ENCODE measurements at regions not wholly inside any gene's neighbourhood (a gene's known extent, or its start where the extent isn't known, plus 50 kb on each side); places are given as distances from the start of the nearest gene placed in this dataset.

GRCh38 chr4:137980641-137981040 is 261.5 kb downstream of the SLC7A11 start:
- Histone ChIP-seq H3K27me3 (ENCODE audit: control insufficient read depth in 4 of 4, insufficient read depth in 4 of 4, low read length in 3 of 4) (no peaks in the 10 kb centered on the region), H3K27ac (ENCODE audit: low read depth in 1 of 2, low read length in 2 of 2) (no peak overlapping the region), H3K9ac (ENCODE audit: low read depth in 1 of 2, low read length in 2 of 2) (no peak overlapping the region), H3K4me3 (ENCODE audit: low read depth in 1 of 3, low read length in 3 of 3) (no peak overlapping the region), H3K9me3 (ENCODE audit: control insufficient read depth in 4 of 4, low read length in 3 of 4) (peaks cover 0 to 2% (median 0%) of the 10 kb centered on the region in 4 donors), H3K4me1 (ENCODE audit: control insufficient read depth in 4 of 4, insufficient read depth in 4 of 4, low read length in 3 of 4) (no peaks in the 10 kb centered on the region), H3K36me3 (ENCODE audit: control insufficient read depth in 4 of 4, insufficient read depth in 3 of 4, low read depth in 1 of 4, low read length in 3 of 4) (no peaks in the 10 kb centered on the region)
- DNase-seq (ENCODE audit: low spot score) = no peak
- no peak for TF ChIP-seq FOXA1 (IDR thresholded peaks at IDR 0.05)
- TF ChIP-seq JUND (IDR thresholded peaks at IDR 0.05) = no peak
- TF ChIP-seq NR2F2 (IDR thresholded peaks at IDR 0.05) = no peak
- TF ChIP-seq EGR1 (IDR thresholded peaks at IDR 0.05; ENCODE audit: low read depth in 2 of 2) = no peak
- TF ChIP-seq, protein P1, sequence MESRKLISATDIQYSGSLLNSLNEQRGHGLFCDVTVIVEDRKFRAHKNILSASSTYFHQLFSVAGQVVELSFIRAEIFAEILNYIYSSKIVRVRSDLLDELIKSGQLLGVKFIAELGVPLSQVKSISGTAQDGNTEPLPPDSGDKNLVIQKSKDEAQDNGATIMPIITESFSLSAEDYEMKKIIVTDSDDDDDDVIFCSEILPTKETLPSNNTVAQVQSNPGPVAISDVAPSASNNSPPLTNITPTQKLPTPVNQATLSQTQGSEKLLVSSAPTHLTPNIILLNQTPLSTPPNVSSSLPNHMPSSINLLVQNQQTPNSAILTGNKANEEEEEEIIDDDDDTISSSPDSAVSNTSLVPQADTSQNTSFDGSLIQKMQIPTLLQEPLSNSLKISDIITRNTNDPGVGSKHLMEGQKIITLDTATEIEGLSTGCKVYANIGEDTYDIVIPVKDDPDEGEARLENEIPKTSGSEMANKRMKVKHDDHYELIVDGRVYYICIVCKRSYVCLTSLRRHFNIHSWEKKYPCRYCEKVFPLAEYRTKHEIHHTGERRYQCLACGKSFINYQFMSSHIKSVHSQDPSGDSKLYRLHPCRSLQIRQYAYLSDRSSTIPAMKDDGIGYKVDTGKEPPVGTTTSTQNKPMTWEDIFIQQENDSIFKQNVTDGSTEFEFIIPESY (IDR thresholded peaks at IDR 0.05) = no peak
- TF ChIP-seq MAX (IDR thresholded peaks at IDR 0.05) = no peak
- TF ChIP-seq, protein P2, sequence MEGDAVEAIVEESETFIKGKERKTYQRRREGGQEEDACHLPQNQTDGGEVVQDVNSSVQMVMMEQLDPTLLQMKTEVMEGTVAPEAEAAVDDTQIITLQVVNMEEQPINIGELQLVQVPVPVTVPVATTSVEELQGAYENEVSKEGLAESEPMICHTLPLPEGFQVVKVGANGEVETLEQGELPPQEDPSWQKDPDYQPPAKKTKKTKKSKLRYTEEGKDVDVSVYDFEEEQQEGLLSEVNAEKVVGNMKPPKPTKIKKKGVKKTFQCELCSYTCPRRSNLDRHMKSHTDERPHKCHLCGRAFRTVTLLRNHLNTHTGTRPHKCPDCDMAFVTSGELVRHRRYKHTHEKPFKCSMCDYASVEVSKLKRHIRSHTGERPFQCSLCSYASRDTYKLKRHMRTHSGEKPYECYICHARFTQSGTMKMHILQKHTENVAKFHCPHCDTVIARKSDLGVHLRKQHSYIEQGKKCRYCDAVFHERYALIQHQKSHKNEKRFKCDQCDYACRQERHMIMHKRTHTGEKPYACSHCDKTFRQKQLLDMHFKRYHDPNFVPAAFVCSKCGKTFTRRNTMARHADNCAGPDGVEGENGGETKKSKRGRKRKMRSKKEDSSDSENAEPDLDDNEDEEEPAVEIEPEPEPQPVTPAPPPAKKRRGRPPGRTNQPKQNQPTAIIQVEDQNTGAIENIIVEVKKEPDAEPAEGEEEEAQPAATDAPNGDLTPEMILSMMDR (IDR thresholded peaks at IDR 0.05; ENCODE audit: low read depth, low read length, missing input control) = no peak
- TF ChIP-seq, protein P3, sequence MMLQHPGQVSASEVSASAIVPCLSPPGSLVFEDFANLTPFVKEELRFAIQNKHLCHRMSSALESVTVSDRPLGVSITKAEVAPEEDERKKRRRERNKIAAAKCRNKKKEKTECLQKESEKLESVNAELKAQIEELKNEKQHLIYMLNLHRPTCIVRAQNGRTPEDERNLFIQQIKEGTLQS (IDR thresholded peaks at IDR 0.05) = no peak
- no peak for TF ChIP-seq GABPA (IDR thresholded peaks at IDR 0.05 in 1 of 2, conservative IDR thresholded peaks at IDR 0.05 in 1 of 2)
- no peak for TF ChIP-seq SP1 (IDR thresholded peaks at IDR 0.05)
- TF ChIP-seq, protein P4, sequence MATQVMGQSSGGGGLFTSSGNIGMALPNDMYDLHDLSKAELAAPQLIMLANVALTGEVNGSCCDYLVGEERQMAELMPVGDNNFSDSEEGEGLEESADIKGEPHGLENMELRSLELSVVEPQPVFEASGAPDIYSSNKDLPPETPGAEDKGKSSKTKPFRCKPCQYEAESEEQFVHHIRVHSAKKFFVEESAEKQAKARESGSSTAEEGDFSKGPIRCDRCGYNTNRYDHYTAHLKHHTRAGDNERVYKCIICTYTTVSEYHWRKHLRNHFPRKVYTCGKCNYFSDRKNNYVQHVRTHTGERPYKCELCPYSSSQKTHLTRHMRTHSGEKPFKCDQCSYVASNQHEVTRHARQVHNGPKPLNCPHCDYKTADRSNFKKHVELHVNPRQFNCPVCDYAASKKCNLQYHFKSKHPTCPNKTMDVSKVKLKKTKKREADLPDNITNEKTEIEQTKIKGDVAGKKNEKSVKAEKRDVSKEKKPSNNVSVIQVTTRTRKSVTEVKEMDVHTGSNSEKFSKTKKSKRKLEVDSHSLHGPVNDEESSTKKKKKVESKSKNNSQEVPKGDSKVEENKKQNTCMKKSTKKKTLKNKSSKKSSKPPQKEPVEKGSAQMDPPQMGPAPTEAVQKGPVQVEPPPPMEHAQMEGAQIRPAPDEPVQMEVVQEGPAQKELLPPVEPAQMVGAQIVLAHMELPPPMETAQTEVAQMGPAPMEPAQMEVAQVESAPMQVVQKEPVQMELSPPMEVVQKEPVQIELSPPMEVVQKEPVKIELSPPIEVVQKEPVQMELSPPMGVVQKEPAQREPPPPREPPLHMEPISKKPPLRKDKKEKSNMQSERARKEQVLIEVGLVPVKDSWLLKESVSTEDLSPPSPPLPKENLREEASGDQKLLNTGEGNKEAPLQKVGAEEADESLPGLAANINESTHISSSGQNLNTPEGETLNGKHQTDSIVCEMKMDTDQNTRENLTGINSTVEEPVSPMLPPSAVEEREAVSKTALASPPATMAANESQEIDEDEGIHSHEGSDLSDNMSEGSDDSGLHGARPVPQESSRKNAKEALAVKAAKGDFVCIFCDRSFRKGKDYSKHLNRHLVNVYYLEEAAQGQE (IDR thresholded peaks at IDR 0.05) = no peak
- no peak for TF ChIP-seq YY1 (IDR thresholded peaks at IDR 0.05)
- no peak for TF ChIP-seq HNF4G (IDR thresholded peaks at IDR 0.05)
- TF ChIP-seq RXRA (IDR thresholded peaks at IDR 0.05) = no peak
- TF ChIP-seq RAD21 (IDR thresholded peaks at IDR 0.05) = no peak
- 41% methylated on average over 2 of the region's 2 CpGs for WGBS

GRCh38 chr4:137979938-137980337 is 262.2 kb downstream of the SLC7A11 start:
- no peak overlapping the region for H3K9ac ChIP-seq (ENCODE audit: low read depth in 1 of 2, low read length in 2 of 2)
- TF ChIP-seq YY1 (IDR thresholded peaks at IDR 0.05) (no peak), RAD21 (IDR thresholded peaks at IDR 0.05) (no peak), SP1 (IDR thresholded peaks at IDR 0.05) (no peak), MAX (IDR thresholded peaks at IDR 0.05) (no peak), JUND (IDR thresholded peaks at IDR 0.05) (no peak)
- TF ChIP-seq, protein P4 (IDR thresholded peaks at IDR 0.05) = no peak
- H3K4me1 ChIP-seq (ENCODE audit: control insufficient read depth in 4 of 4, insufficient read depth in 4 of 4, low read length in 3 of 4) = no peaks in the 10 kb centered on the region
- DNase-seq (ENCODE audit: low spot score) = no peak
- peaks cover 0 to 2% (median 0%) of the 10 kb centered on the region in 4 donors for H3K9me3 ChIP-seq (ENCODE audit: control insufficient read depth in 4 of 4, low read length in 3 of 4)
- no peak overlapping the region for H3K27ac ChIP-seq (ENCODE audit: low read depth in 1 of 2, low read length in 2 of 2)
- no peaks in the 10 kb centered on the region for H3K36me3 ChIP-seq (ENCODE audit: control insufficient read depth in 4 of 4, insufficient read depth in 3 of 4, low read depth in 1 of 4, low read length in 3 of 4)
- 95% methylated on average over 1 of the region's 1 CpG for WGBS
- no peak overlapping the region for H3K4me3 ChIP-seq (ENCODE audit: low read depth in 1 of 3, low read length in 3 of 3)
- no peaks in the 10 kb centered on the region for H3K27me3 ChIP-seq (ENCODE audit: control insufficient read depth in 4 of 4, insufficient read depth in 4 of 4, low read length in 3 of 4)

All from liver (tissue), 8 donors.